HCEC 1CT (cell line): ENCODE measurements at regions not wholly inside any gene's neighbourhood (a gene's known extent, or its start where the extent isn't known, plus 50 kb on each side); places are given as distances from the start of the nearest gene placed in this dataset.

Experiments used
- DNase-seq: peaks from one replicate; pipeline ENCODE4 v3.0.0-alpha.2; 2017

GRCh38 chr4:77538144-77538543, 67.5 kb upstream of the CXCL13 start:
- peak; percentile 25 for DNase-seq

- no peak for DNase-seq
Measured at GRCh38 chr4:77538574-77539157, 67.0 kb upstream of the CXCL13 start.
